Right cardiac atrium (tissue), 5 donors: ENCODE measurements at regions not wholly inside any gene's neighbourhood (a gene's known extent, or its start where the extent isn't known, plus 50 kb on each side); places are given as distances from the start of the nearest gene placed in this dataset.
A peak's percentile ranks its signal among the peaks of the same experiment; 100 is the strongest.

Experiments used
- ATAC-seq, 2 donors: fragments of 200-7000 bp; cut with Tn5 transposase; one replicate each; pipeline versions ENCODE4 v1.8.0 to v1.9.1; 2020; ENCODE audit warnings: moderate library complexity in 2 of 2, mild to moderate bottlenecking in 1 of 2
- DNase-seq, 3 donors: peaks; one replicate each; pipeline ENCODE4 v3.0.0-alpha.2; 2020
- H3K27ac ChIP-seq: one replicate; pipeline ENCODE4 v1.5.1; 2013; ENCODE audit warnings: mild to moderate bottlenecking, low read length, control low read depth, moderate library complexity
- H3K27me3 ChIP-seq: one replicate; pipeline ENCODE4 v1.6.1; 2013; ENCODE audit not compliant: control insufficient read depth, insufficient read depth
- H3K4me1 ChIP-seq: one replicate; pipeline ENCODE4 v1.6.1; 2013; ENCODE audit warnings: low read length; ENCODE audit not compliant: control insufficient read depth, insufficient read depth
- H3K4me3 ChIP-seq: one replicate; pipeline ENCODE4 v1.5.1; 2013; ENCODE audit warnings: low read length, control low read depth
- H3K9me3 ChIP-seq: one replicate; pipeline ENCODE4 v1.6.1; 2013; ENCODE audit warnings: low read length; ENCODE audit not compliant: control insufficient read depth
- WGBS: extraction: QIAGEN DNeasy Blood & Tissue Kit; methylation state at CpG from one replicate; pipeline ENCODE4 v1.1.7; 2013; 5-methylcytosine and 5-hydroxymethylcytosine counted together
- intact Hi-C, 4 donors: fragments of 100-400 bp; cut with DNase I; formaldehyde crosslinking; loops; one replicate each; pipeline versions ENCODE4 v1.11.0 to v1.14.0; 2022 to 2023
- donor health status: healthy with polysubstance abuse.
- donor health status: DM: no; HTN: yes; CAD: no.
- donor health status: DM: no; HTN: no; CAD: no.
- donor health status: DM: no; HTN: yes; CAD: no; lungs with severe emphysema.
- donor health status: DM: yes; HTN: yes; CAD: no.

- peak; percentile 56 to 80 (median 80) for DNase-seq
- 53% methylated on average over 14 of the region's 14 CpGs for WGBS
- H3K27ac ChIP-seq: no peak overlapping the region
- H3K4me3 ChIP-seq: no peak overlapping the region
- no peaks in the 10 kb centered on the region for H3K9me3 ChIP-seq
- no peaks in the 10 kb centered on the region for H3K4me1 ChIP-seq
- no peaks in the 10 kb centered on the region for H3K27me3 ChIP-seq
- peak; percentile 50 to 69 for ATAC-seq
- intact Hi-C loops: loop anchor here in 3 of 4 donors (5.0 to 10.0 kb wide), 2 partner anchors 1204 to 1206 kb away; no protein-coding TSS in a partner anchor
Observed at GRCh38 chr18:8478166-8478967, 130.9 kb upstream of the RAB12 start.

GRCh38 chr18:8478968-8479370, 130.3 kb upstream of the RAB12 start:
- H3K4me1 ChIP-seq: no peaks in the 10 kb centered on the region
- no peak overlapping the region for H3K27ac ChIP-seq
- H3K27me3 ChIP-seq: no peaks in the 10 kb centered on the region
- H3K9me3 ChIP-seq: no peaks in the 10 kb centered on the region
- 81% methylated on average over 11 of the region's 11 CpGs for WGBS
- intact Hi-C loops: loop anchor here in 3 of 4 donors (5.0 to 10.0 kb wide), 2 partner anchors 1204 to 1207 kb away; no protein-coding TSS in a partner anchor
- H3K4me3 ChIP-seq: no peak overlapping the region
- ATAC-seq: no peak
- DNase-seq: no peak

DNA sequence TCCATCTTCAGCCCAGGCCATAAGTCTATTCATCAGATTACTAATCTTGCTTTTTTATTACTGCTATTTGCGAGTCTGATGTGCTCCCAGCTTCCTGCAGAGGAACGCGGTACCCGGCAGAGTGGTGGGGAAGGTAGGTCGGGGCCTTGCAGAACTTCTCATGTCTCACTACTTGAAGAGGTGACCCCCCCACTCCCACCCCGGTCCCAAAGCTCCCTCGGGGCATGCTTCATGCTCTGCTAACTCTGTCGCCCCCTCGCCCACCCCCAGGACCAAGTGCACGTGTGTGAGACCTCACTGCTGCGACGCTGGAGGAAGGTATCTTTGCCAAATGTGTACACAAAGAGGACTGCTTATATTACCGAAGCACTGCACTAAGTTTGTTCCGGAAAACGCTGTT, 129.4 kb upstream of the RAB12 start:
- ATAC-seq (no peak), DNase-seq (no peak)
- Histone ChIP-seq H3K4me3 (no peak overlapping the region), H3K9me3 (no peaks in the 10 kb centered on the region), H3K27me3 (no peaks in the 10 kb centered on the region), H3K27ac (no peak overlapping the region), H3K4me1 (no peaks in the 10 kb centered on the region)
- WGBS: 83% methylated on average over 15 of the region's 15 CpGs
- intact Hi-C loops: loop anchor here in 3 of 4 donors (5.0 to 10.0 kb wide), 4 partner anchors 65 to 1207 kb away; no protein-coding TSS in a partner anchor

GRCh38 chr18:8480506-8481328, 128.5 kb upstream of the RAB12 start:
- Histone ChIP-seq H3K9me3 (no peaks in the 10 kb centered on the region), H3K27me3 (no peaks in the 10 kb centered on the region), H3K4me1 (no peaks in the 10 kb centered on the region), H3K4me3 (no peak overlapping the region), H3K27ac (no peak overlapping the region)
- ATAC-seq: peak; percentile 74 to 79
- DNase-seq: peak in 2 of 3 donors; percentile 24 to 64
- 38% methylated on average over 16 of the region's 16 CpGs for WGBS
- intact Hi-C loops: loop anchor here in 2 of 4 donors (10.0 kb wide), 2 partner anchors 64 to 504 kb away; no protein-coding TSS in a partner anchor

GRCh38 chr18:8484951-8485350, 124.3 kb upstream of the RAB12 start:
- Histone ChIP-seq H3K9me3 (no peaks in the 10 kb centered on the region), H3K27me3 (no peaks in the 10 kb centered on the region), H3K27ac (no peak overlapping the region), H3K4me1 (no peaks in the 10 kb centered on the region), H3K4me3 (no peak overlapping the region)
- 91% methylated on average over 9 of the region's 9 CpGs for WGBS
- DNase-seq (no peak), ATAC-seq (no peak)
- intact Hi-C loops: loop anchor here in 2 of 4 donors (10.0 kb wide), 2 partner anchors 60 to 500 kb away; no protein-coding TSS in a partner anchor

- 90% methylated on average over 5 of the region's 5 CpGs for WGBS
- no peak overlapping the region for H3K27ac ChIP-seq
- H3K4me1 ChIP-seq: no peaks in the 10 kb centered on the region
- no peaks in the 10 kb centered on the region for H3K9me3 ChIP-seq
- H3K27me3 ChIP-seq: no peaks in the 10 kb centered on the region
- intact Hi-C loops: loop anchor here in 2 of 4 donors (10.0 kb wide), 2 partner anchors 55 to 495 kb away; no protein-coding TSS in a partner anchor
- DNase-seq (no peak), ATAC-seq (no peak)
- H3K4me3 ChIP-seq: no peak overlapping the region
Observed at GRCh38 chr18:8489761-8490160, 119.5 kb upstream of the RAB12 start.

DNA sequence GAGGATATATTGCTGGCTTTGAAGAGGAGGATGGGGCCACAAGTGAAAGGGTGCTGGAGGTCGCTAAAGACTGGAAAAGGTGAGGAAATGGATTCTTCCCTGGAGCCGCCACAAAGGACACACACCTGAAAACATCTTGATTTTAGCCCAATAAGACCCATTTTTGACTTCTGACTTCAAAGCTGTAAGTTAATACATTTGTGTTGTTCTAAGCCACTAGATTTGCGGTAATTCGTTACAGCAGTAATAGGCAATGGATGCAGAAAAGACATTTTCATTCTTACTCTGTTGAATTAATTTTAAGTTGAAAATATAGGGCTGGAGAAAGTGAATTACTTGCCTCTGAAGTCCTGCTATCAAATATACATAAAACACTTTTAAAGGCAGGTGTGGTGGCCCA, 117.7 kb upstream of the RAB12 start:
- intact Hi-C loops: no loop called here
- Histone ChIP-seq H3K27me3 (no peaks in the 10 kb centered on the region), H3K4me3 (no peak overlapping the region), H3K27ac (no peak overlapping the region), H3K4me1 (no peaks in the 10 kb centered on the region), H3K9me3 (no peaks in the 10 kb centered on the region)
- DNase-seq: no peak
- WGBS: 72% methylated on average over 4 of the region's 4 CpGs
- no peak for ATAC-seq

DNA sequence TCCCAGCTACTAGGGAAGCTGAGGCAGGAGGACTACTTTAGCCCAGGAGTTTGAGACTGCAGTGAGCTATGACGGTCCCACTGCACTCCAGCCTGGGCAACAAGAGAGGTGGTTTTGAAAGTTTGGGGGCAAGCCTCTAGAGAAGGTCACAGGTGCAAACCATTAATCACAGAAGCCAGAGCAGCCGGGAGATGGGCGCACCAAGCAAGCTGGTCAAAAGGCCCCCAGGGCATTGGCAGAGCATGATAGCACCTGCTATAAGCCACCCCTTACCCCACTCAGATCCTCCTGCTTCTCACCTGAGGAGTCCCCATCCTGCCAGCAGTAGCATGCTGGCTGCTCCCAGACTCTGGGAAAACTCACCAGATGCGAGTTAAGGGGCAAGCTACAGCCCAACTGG, 116.1 kb upstream of the RAB12 start:
- Histone ChIP-seq H3K4me1 (no peaks in the 10 kb centered on the region), H3K27me3 (no peaks in the 10 kb centered on the region), H3K27ac (no peak overlapping the region), H3K9me3 (no peaks in the 10 kb centered on the region), H3K4me3 (no peak overlapping the region)
- 84% methylated on average over 4 of the region's 4 CpGs for WGBS
- intact Hi-C loops: no loop called here
- DNase-seq (no peak), ATAC-seq (no peak)

- Histone ChIP-seq H3K4me1 (no peaks in the 10 kb centered on the region), H3K4me3 (no peak overlapping the region), H3K27me3 (no peaks in the 10 kb centered on the region), H3K27ac (no peak overlapping the region), H3K9me3 (no peaks in the 10 kb centered on the region)
- intact Hi-C loops: no loop called here
- ATAC-seq: no peak
- 50% methylated on average over 9 of the region's 9 CpGs for WGBS
- DNase-seq: no peak
Observed at GRCh38 chr18:8496186-8496585, 113.1 kb upstream of the RAB12 start.

- no peaks in the 10 kb centered on the region for H3K4me1 ChIP-seq
- H3K4me3 ChIP-seq: no peak overlapping the region
- H3K9me3 ChIP-seq: no peaks in the 10 kb centered on the region
- intact Hi-C loops: no loop called here
- ATAC-seq: no peak
- 92% methylated on average over 4 of the region's 4 CpGs for WGBS
- no peak for DNase-seq
- no peaks in the 10 kb centered on the region for H3K27me3 ChIP-seq
- H3K27ac ChIP-seq: no peak overlapping the region
Observed at GRCh38 chr18:8498905-8499304, 110.3 kb upstream of the RAB12 start.
